ENCODE measurements at regions not wholly inside any gene's neighbourhood (a gene's known extent, or its start where the extent isn't known, plus 50 kb on each side); places are given as distances from the start of the nearest gene placed in this dataset.

GRCh38 chr18:49725809-49726674 is 87.3 kb downstream of the ACAA2 start:
- Histone ChIP-seq H3K36me3 (ENCODE audit: control insufficient read depth in 4 of 4, insufficient read depth in 3 of 4, low read depth in 1 of 4, low read length in 3 of 4) (no peaks in the 10 kb centered on the region), H3K9me3 (ENCODE audit: control insufficient read depth in 4 of 4, low read length in 3 of 4) (no peaks in the 10 kb centered on the region), H3K27me3 (ENCODE audit: control insufficient read depth in 4 of 4, insufficient read depth in 4 of 4, low read length in 3 of 4) (no peaks in the 10 kb centered on the region), H3K27ac (ENCODE audit: low read depth in 1 of 2, low read length in 2 of 2) (no peak overlapping the region), H3K9ac (ENCODE audit: low read depth in 1 of 2, low read length in 2 of 2) (no peak overlapping the region), H3K4me1 (ENCODE audit: control insufficient read depth in 4 of 4, insufficient read depth in 4 of 4, low read length in 3 of 4) (peaks cover 12 to 30% (median 18%) of the 10 kb centered on the region in 4 donors), H3K4me3 (ENCODE audit: low read depth in 1 of 3, low read length in 3 of 3) (no peak overlapping the region)
- TF ChIP-seq TAF1 (conservative IDR thresholded peaks at IDR 0.05) (no peak), YY1 (IDR thresholded peaks at IDR 0.05) (no peak), RAD21 (IDR thresholded peaks at IDR 0.05) (no peak), GABPA (IDR thresholded peaks at IDR 0.05 in 1 of 2, conservative IDR thresholded peaks at IDR 0.05 in 1 of 2) (no peak), FOXA1 (IDR thresholded peaks at IDR 0.05) (no peak), EGR1 (IDR thresholded peaks at IDR 0.05; ENCODE audit: low read depth in 2 of 2) (no peak), HNF4G (IDR thresholded peaks at IDR 0.05) (no peak), ATF3 (IDR thresholded peaks at IDR 0.05) (no peak), SP1 (IDR thresholded peaks at IDR 0.05) (no peak), RXRA (IDR thresholded peaks at IDR 0.05) (no peak), NR2F2 (IDR thresholded peaks at IDR 0.05) (no peak)
- TF ChIP-seq, protein P1, sequence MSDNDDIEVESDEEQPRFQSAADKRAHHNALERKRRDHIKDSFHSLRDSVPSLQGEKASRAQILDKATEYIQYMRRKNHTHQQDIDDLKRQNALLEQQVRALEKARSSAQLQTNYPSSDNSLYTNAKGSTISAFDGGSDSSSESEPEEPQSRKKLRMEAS (IDR thresholded peaks at IDR 0.05), result no peak
- TF ChIP-seq, protein P2, sequence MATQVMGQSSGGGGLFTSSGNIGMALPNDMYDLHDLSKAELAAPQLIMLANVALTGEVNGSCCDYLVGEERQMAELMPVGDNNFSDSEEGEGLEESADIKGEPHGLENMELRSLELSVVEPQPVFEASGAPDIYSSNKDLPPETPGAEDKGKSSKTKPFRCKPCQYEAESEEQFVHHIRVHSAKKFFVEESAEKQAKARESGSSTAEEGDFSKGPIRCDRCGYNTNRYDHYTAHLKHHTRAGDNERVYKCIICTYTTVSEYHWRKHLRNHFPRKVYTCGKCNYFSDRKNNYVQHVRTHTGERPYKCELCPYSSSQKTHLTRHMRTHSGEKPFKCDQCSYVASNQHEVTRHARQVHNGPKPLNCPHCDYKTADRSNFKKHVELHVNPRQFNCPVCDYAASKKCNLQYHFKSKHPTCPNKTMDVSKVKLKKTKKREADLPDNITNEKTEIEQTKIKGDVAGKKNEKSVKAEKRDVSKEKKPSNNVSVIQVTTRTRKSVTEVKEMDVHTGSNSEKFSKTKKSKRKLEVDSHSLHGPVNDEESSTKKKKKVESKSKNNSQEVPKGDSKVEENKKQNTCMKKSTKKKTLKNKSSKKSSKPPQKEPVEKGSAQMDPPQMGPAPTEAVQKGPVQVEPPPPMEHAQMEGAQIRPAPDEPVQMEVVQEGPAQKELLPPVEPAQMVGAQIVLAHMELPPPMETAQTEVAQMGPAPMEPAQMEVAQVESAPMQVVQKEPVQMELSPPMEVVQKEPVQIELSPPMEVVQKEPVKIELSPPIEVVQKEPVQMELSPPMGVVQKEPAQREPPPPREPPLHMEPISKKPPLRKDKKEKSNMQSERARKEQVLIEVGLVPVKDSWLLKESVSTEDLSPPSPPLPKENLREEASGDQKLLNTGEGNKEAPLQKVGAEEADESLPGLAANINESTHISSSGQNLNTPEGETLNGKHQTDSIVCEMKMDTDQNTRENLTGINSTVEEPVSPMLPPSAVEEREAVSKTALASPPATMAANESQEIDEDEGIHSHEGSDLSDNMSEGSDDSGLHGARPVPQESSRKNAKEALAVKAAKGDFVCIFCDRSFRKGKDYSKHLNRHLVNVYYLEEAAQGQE (IDR thresholded peaks at IDR 0.05), result no peak
- no peak for DNase-seq (ENCODE audit: low spot score)
- WGBS, result 86% methylated on average over 13 of the region's 13 CpGs

DNA sequence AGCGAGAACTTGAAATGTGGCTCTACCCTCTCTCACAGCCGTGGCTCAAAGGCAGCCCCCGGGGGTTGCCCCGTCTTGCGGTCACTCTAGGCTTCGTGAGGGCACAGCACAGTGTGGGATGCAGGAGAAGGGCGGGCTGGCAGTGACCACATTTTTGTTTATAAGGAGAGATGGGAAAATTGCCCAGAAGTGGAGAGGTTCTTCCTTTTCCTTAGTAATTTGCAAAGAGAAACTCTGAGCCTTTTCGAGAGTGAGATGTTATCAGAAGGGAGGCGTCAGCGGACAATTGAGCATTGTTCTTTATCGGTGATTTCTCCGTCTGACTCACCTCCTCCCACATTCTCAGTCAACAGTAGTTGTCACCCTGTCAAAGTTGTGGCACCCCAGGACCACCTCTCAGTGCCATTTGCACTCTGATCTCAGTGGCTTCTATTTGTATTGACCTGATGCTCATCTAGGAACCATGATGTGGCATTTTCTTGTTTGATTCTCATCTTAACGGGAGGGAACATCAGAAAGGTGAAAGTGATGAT is 89.6 kb downstream of the ACAA2 start:
- no peaks in the 10 kb centered on the region for H3K36me3 ChIP-seq (ENCODE audit: control insufficient read depth in 4 of 4, insufficient read depth in 3 of 4, low read depth in 1 of 4, low read length in 3 of 4)
- TF ChIP-seq, protein P3, sequence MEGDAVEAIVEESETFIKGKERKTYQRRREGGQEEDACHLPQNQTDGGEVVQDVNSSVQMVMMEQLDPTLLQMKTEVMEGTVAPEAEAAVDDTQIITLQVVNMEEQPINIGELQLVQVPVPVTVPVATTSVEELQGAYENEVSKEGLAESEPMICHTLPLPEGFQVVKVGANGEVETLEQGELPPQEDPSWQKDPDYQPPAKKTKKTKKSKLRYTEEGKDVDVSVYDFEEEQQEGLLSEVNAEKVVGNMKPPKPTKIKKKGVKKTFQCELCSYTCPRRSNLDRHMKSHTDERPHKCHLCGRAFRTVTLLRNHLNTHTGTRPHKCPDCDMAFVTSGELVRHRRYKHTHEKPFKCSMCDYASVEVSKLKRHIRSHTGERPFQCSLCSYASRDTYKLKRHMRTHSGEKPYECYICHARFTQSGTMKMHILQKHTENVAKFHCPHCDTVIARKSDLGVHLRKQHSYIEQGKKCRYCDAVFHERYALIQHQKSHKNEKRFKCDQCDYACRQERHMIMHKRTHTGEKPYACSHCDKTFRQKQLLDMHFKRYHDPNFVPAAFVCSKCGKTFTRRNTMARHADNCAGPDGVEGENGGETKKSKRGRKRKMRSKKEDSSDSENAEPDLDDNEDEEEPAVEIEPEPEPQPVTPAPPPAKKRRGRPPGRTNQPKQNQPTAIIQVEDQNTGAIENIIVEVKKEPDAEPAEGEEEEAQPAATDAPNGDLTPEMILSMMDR (IDR thresholded peaks at IDR 0.05; ENCODE audit: low read depth, low read length, missing input control), result no peak
- TF ChIP-seq, protein P1 (IDR thresholded peaks at IDR 0.05), result no peak
- no peak for TF ChIP-seq ATF3 (IDR thresholded peaks at IDR 0.05)
- H3K9ac ChIP-seq (ENCODE audit: low read depth in 1 of 2, low read length in 2 of 2), result no peak overlapping the region
- 48% methylated on average over 13 of the region's 13 CpGs for WGBS
- H3K27ac ChIP-seq (ENCODE audit: low read depth in 1 of 2, low read length in 2 of 2), result no peak overlapping the region
- H3K4me1 ChIP-seq (ENCODE audit: control insufficient read depth in 4 of 4, insufficient read depth in 4 of 4, low read length in 3 of 4), result peaks cover 6 to 13% (median 11%) of the 10 kb centered on the region in 4 donors
- no peaks in the 10 kb centered on the region for H3K9me3 ChIP-seq (ENCODE audit: control insufficient read depth in 4 of 4, low read length in 3 of 4)
- no peak overlapping the region for H3K4me3 ChIP-seq (ENCODE audit: low read depth in 1 of 3, low read length in 3 of 3)
- DNase-seq (ENCODE audit: low spot score), result no peak
- H3K27me3 ChIP-seq (ENCODE audit: control insufficient read depth in 4 of 4, insufficient read depth in 4 of 4, low read length in 3 of 4), result no peaks in the 10 kb centered on the region
